GM18907 (cell line): ENCODE measurements at regions not wholly inside any gene's neighbourhood (a gene's known extent, or its start where the extent isn't known, plus 50 kb on each side); places are given as distances from the start of the nearest gene placed in this dataset.

ENCODE experiments used
- ATAC-seq: cut with Tn5 transposase; IDR thresholded peaks from one replicate; pipeline ENCODE4 v1.9.1; 2021; ENCODE audit warnings: mild to moderate bottlenecking, moderate library complexity; ENCODE audit not compliant: unreplicated experiment

DNA sequence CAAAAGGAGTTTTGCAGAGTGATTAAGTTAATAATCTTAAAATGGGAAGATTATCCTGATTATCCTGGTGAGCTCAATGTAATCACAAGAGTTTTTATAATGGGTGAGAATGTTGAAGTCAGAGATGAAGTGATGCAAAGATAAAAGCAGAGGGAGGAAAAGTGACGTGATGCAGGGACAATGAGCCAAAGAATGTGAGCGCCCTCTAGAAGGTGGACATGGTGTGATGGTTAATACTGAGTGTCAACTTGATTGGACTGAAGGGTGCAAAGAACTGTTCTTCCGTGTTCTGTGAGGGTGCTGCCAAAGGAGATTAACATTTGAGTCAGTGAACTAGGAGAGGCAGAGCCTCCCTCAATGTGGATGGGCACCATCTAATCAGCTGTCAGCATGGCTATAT is 569.6 kb upstream of the AGTR1 start:
- ATAC-seq, result no peak

GRCh38 chr3:148131990-148132638 is 565.6 kb upstream of the AGTR1 start:
- no peak for ATAC-seq

- no peak for ATAC-seq
Observed at GRCh38 chr3:148136816-148137215, 560.9 kb upstream of the AGTR1 start.

DNA sequence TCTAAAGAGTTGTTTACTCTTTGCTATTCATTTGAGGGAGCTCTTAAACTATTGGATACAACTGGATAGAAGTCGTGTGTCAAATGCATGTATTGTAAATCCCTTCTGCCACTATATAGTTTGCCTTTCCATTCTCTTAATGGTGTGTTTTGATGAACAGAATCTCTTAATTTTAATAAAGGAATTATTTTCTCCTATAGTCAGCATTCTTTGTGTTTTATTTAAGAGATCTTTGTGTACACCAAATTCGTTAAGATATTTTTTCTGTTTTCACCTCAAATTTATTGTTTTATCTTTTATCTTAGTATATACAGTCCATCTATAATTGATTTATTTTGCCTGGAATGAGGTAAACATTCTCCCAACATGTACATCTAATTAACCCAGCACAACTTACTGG is 551.5 kb upstream of the AGTR1 start:
- no peak for ATAC-seq

DNA sequence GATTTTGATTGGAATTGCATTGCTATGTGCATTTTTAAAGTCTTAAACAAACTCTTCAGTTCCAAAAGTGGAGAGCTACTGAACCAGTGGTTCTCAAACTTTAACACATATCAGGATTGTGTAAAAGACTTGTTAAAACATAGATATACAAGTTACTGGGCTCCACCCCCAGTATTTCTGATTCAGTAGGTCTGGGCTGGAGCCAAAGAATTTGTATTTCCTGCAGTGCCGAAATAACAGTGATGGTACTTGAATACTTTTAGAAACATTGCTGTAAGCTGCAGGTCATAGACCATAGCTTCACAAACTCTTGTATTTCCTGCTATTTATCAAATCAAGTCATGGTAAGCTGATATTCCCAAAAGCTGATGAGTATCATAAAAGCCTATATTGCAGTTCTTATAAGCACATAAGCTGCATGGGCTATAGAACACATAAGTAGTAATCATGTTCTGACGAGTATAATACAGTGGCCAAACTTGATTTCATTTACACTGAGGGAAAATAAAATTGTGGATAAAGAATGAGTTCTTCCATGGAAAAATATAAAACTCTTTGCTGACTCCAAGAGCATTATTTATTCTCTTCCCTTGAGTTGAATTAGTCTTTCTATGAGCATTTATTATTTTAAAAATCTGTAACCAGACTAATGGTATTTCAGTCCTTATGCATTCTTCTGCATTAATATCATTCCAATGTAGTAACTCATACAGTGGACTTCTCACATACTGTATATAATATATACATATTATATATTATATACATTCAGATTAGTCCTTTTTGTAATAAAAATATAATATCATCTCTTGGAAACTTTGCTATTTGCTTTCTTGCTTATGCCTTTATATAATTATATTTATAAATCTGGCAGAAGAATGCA is 550.5 kb upstream of the AGTR1 start:
- ATAC-seq, result no peak

GRCh38 chr3:148147903-148148302 is 549.8 kb upstream of the AGTR1 start:
- no peak for ATAC-seq

DNA sequence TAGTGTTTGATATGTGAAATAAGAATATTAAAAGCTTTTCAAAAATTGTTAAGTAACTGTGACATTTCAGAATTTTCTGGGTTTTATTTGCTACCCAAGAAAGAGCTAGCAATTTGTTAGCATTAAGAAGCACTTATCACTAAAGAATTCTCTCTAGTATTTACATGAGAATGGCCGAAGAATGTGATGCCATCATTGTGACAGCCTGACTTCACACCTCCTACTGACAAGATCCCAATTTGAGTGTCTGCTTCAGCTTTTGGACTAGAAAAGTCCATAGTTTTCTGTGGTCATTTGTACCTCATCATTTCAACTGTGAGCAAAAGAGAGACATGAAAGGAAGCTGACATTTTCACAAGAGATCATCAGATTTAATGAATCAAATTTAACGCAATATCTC is 548.1 kb upstream of the AGTR1 start:
- no peak for ATAC-seq

- ATAC-seq, result no peak
Observed at GRCh38 chr3:148150141-148150540, 547.6 kb upstream of the AGTR1 start.

DNA sequence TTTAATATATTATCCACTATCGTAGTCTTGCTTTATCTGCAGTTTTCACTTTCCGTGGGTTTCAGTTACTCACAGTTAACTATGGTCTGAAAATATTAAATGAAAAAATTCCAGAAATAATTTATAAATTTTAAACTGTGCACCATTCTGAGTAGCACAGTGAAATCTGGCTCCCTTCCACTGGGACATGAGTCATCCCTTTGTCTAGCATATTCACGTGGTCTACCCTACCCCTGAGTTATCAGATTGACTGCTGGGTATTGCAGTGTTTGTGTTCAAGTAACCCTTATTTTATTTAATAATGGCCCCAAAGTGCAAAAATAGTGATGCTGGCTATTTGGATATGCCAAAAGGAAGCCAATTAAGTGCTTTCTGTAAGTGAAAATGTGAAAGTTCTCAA is 539.5 kb upstream of the AGTR1 start:
- ATAC-seq, result no peak

- no peak for ATAC-seq
Observed at GRCh38 chr3:148162132-148162531, 535.6 kb upstream of the AGTR1 start.

- no peak for ATAC-seq
Observed at GRCh38 chr3:148168347-148168746, 529.4 kb upstream of the AGTR1 start.

GRCh38 chr3:148173851-148174250 is 523.9 kb upstream of the AGTR1 start:
- no peak for ATAC-seq

DNA sequence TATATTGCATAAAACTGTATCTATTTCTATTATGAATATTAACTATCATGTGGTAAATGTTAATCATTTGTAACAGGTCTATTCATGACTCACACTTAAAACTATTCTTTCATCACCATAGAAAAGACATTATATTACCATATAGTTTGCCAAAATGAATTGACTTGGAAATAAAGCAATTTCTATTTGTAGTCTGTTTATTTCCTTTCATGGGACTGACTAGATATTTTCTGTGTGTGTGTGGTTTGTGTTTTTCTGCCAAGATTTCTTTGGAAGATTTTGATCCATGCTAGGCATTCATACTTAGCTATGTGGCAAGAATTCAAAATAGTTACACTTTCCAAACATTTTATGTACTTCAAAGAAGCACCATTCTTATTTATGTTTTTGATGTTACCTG is 522.5 kb upstream of the AGTR1 start:
- no peak for ATAC-seq

DNA sequence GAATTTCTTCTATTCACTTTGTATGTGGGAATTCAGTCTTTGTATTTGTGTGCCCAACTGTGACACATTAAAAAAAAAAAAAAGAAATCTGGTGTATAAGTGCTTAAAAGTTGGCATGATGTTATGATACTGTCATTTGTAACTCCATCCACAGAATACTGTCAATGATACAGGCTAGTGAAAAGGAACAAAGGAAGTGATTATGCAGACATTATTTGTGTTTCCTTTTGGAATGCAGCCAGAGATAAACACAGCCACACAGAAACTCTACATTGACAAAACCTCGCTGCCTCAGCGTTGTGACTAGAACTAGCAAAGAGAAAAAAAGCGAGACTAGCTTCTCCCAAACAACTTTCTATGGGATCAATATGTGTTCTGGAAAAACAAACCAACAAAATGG is 519.2 kb upstream of the AGTR1 start:
- no peak for ATAC-seq

GRCh38 chr3:148184798-148185197 is 512.9 kb upstream of the AGTR1 start:
- no peak for ATAC-seq

- no peak for ATAC-seq
Observed at GRCh38 chr3:148186881-148187280, 510.8 kb upstream of the AGTR1 start.

DNA sequence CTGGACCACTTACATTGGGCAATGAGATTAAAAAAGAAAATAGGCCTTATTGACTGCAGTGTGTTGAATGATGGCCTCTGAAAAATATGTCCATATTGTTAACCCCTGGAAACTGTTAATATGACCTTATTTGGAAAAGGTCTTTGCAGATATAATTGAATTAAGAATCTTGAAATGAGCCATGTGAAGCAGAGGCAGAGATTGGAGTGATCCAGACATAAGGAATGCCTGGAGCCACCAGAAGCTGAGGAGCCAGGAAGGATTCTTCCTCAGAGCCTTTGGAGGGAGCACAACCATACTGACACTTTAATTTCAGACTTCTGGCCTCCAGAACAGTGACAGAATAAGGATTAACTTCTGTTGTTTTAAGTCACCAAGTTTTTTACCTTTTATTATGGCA is 510.4 kb upstream of the AGTR1 start:
- ATAC-seq, result no peak

- no peak for ATAC-seq
Observed at GRCh38 chr3:148190441-148190990, 507.2 kb upstream of the AGTR1 start.

GRCh38 chr3:148191966-148192365 is 505.7 kb upstream of the AGTR1 start:
- no peak for ATAC-seq

DNA sequence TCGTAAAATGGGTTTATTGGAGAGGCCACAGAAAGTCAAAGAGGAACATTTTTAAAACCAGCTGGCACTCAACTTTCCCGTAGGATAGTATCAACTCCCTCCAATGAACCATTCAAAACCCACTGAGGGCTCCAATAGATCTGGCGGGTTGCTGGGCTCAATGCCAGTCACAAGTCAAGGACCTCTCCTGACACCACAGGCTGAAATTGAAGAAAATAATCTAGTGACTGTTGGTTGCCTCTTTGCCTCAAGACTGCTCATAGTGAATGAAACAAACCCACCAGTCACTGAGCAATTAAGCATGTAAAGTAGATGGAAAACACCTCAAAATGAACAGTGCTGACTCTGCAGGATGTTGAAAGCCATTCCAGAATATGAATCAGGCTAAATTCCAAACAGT is 500.6 kb upstream of the AGTR1 start:
- ATAC-seq, result no peak

GRCh38 chr3:148202386-148202785 is 495.3 kb upstream of the AGTR1 start:
- no peak for ATAC-seq

- ATAC-seq, result no peak
Observed at GRCh38 chr3:148203297-148204010, 494.2 kb upstream of the AGTR1 start.
